IPS-18c (cell line): ENCODE measurements at regions not wholly inside any gene's neighbourhood (a gene's known extent, or its start where the extent isn't known, plus 50 kb on each side); places are given as distances from the start of the nearest gene placed in this dataset.
"Not testable (repeated sequence)": the region's sequence is repeated elsewhere in the genome, so short reads cannot be mapped to it uniquely, and the experiment has no call there.

Source experiments
- H3K4me3 ChIP-seq: 2 replicates; pipeline ENCODE4 v1.7.0; 2013; ENCODE audit warnings: low read depth, mild to moderate bottlenecking, low read length, moderate library complexity; ENCODE audit not compliant: insufficient read depth
- H3K9me3 ChIP-seq: one replicate; pipeline ENCODE4 v1.6.1; 2013; ENCODE audit warnings: mild to moderate bottlenecking, low read length, moderate library complexity; ENCODE audit not compliant: control insufficient read depth, insufficient read depth

DNA sequence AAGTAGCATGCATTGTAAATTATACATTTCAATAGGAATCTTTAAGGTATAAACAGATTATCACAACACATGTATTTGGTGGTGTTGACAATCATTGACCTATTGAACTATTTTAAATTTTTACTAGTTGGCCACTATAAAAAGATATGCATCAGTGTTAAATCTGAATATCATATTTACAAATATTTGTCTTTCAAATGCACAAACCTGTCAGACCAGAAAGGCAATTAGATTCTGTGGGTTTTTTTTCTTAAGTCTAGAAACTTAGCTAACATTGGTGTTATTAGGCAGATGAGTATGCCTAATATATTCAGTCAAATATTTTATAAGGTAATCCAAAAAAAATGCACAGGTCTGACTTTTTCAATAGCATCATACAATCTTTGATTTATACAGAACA is 241.4 kb upstream of the DGKB start:
- H3K4me3 ChIP-seq: no peak overlapping the region

DNA sequence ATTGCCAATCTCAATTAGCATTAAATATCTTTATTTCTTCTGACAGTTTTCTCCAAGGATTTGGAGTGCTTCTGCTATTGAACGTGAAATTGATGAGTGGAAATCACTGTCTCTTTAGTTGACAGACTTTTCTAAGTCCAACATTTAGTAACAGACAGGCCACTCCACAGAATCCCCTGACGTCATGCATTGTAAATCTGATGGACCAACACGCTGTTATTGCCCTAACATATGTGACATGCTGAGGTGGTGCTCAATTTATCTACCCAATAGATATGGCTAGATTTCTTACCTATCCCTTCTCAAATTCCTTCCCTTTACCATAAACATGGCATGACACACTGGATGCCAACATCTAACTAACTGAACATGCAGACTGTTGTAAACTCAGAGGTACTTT is 240.6 kb upstream of the DGKB start:
- no peaks in the 10 kb centered on the region for H3K9me3 ChIP-seq
- H3K4me3 ChIP-seq: no peak overlapping the region

More for the DNA sequence above, 241.4 kb upstream of the DGKB start:
- no peaks in the 10 kb centered on the region for H3K9me3 ChIP-seq

DNA sequence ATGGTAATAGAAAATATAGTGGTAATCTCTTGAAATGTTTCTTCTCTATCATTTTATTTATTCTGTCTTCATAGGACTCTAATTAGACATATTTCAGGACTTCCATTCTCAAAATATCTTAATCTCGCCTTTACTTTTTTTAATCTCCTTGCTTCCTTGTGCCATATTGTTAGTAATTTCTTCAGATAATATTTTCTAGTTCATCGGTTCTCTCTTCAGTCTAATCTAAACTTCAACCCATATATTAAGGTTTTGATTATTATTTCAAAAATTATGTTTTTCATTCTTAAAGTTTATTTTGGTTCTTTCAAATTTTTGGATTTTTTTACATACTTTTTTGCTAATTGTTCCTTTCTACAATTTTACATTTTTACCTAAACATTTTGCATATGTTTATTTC is 237.9 kb upstream of the DGKB start:
- Histone ChIP-seq H3K4me3 (no peak overlapping the region), H3K9me3 (no peaks in the 10 kb centered on the region)

DNA sequence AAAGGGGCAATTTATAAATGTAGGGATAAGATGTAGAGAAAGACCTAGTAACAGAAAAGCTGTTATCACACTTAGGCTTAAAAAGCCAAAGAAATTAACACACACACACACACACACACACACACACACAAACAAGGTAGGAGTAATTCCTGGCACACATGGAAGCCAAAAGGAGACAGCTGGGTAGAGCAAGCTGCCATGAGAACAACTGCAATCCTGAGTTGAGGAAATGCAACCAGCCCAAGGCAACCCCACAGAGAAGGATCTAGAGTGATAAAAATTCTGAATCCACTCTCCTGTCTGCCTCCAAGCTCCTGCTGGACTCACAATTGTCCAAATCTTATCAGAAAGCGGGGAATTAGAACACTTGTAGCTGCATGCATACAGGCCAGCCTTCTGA is 229.1 kb upstream of the DGKB start:
- Histone ChIP-seq H3K4me3 (no peak overlapping the region), H3K9me3 (no peaks in the 10 kb centered on the region)

DNA sequence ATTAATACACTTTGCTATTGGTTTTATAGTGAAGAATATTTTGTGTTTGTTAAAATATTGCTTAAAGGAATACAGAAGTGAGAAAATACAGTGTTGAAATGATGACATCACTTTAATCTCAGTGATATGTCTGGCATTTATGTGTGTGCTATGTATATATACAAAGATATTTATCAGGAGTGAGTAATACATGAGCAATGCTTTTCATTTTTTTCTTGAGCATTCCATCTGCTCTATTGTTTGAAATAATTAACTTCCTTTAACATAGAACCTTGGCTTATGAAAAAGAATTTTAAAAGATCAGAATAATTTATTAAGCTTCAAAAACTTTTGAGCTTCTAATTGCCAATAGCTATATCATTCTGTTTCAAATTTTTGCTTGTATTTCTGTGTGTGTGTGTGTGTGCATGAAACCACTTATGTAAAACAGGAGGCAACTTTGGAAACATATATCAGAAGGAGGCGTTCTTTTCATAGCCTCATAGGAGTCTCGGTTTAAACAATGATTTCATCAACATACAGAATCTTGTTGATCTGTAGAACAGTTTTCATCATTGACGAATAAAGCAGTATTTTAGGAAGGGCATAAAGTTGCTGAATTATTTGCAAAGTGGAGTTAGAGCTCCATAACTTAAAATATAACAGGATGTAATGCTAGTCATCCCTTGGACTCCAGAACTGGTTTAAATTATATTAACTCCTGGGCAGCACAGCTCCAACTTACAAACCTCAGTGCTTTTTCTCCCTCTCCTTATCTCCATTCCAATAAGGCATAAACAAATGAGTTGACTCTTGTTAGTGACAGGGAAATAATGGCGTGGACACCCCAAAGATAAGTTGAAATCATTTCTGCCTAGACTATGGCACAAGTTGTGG is 228.4 kb upstream of the DGKB start:
- no peaks in the 10 kb centered on the region for H3K9me3 ChIP-seq
- H3K4me3 ChIP-seq: no peak overlapping the region

DNA sequence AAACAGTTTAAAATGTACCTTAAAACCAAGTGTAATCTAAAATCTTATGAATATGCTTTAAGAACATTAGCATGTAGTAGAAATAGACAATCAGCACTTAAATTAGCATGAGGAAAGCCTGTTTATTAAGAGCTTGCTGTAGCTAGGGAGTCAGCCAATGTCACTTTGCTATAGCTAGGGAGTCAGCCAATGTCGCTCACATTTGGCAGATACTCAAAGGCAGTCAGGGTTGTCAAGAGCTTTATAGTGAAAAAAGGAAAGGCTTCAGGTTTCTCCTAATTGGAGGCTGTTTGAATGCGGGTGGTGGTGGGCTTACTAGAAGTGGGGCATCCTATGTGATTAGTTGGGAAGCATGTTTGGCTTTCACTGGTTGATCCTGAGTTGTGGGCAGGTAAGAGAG is 226.2 kb upstream of the DGKB start:
- no peak overlapping the region for H3K4me3 ChIP-seq
- no peaks in the 10 kb centered on the region for H3K9me3 ChIP-seq

DNA sequence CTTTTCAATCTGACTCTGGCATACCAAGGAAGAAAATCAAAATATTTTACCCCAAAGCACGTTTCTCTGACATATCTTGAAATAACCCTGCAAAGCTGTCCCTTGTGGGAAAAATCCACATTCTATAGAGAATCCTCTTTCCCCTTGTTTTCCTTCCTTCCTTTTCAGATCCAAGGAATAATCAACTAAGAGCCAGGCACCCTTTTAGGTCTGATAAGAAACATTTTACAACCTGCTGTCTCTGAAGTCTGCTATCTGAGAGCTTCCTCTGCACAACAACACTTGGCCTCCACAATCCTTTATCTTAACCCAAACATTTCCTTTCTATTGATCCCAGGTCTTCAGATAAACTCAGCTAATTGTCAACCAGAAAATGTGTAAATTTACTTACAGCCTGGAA is 224.1 kb upstream of the DGKB start:
- not testable (repeated sequence) for H3K4me3 ChIP-seq

DNA sequence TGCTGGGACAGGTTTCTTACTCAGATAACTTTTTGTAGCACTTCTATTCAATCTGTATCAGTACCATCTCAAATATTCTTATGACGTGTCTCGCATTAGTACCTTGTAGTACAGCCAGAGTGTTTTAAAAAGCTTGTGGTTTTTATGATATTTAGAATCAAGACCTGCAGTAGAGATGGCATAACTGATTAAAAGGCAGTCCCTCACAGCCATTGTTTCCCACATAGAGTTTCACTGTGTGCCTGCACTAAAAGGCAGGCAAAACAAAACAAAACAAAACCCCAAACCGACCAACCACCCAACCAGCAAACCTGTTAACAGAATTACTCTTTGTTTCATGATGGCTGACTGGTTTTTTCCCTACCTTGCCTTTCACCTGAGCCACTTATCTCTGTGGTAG is 221.3 kb upstream of the DGKB start:
- Histone ChIP-seq H3K9me3 (no peaks in the 10 kb centered on the region), H3K4me3 (no peak overlapping the region)

More for the DNA sequence above, 224.1 kb upstream of the DGKB start:
- H3K9me3 ChIP-seq: not testable (repeated sequence)

DNA sequence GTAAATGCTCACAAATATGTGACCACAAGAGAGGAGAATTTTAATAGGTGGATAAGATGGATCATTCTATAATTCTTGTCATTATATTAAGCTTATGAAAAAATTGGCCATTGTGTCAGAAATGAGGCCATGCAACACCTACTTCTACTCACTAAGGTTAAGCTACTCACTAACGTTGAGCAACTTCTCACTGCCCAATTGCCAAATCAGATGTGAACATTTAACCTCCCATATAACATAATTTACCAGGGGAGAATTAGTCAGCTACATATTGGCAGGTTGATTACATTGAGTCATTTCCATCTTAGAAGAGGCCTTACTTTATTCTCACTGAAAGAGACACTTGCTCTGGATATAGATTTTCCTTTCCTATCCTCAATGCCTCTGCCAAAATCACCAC is 211.2 kb upstream of the DGKB start:
- Histone ChIP-seq H3K4me3 (no peak overlapping the region), H3K9me3 (no peaks in the 10 kb centered on the region)

DNA sequence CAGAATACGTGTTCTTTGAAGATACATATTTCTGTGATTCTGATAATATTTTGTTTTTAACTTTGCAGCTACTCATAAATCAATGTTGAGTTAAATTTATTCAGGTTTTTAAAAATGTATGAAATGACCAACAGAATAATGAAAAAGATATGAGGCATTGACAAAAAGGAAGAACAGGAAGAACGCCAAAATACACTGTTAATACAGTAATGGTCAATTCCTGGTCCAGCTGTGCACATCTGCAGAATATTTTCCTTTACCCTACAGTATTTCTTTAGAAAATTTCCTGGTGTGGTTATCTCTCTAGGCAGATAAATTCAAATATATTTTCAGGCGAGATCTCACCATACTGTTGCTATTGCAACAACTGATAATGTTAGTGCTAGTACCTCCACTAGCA is 203.2 kb upstream of the DGKB start:
- H3K4me3 ChIP-seq: no peak overlapping the region

DNA sequence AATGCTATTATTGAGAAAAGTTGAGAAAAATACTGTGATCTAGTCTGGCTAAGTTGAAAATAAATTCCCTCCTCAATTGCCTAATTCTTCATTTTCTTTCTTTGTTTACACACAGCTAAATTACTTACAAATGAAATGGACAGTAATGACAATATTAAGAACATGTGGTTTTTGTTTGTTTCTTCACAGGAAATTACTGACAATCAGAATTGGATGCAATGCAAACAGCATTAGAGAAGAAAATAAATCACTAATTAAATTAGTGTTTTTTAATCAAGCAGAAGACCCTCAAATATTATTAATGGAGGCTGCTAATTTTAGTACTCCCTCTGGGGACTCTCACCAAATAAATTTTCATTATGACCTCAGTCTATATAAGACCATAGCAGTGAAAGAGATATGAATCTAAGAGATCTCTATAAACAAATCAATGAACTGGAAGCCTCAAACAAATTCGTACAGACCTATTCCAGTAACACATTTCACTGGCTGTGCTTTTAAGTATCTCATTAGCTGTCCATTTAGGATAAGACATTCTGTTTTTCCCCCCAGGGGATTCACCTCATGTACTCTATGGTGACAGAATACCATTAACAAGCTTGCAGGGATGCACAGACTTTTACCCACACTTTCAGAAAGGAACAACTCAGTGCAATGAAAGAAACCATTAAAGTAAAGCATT is 202.0 kb upstream of the DGKB start:
- Histone ChIP-seq H3K9me3 (no peaks in the 10 kb centered on the region), H3K4me3 (no peak overlapping the region)

More for the DNA sequence above, 203.2 kb upstream of the DGKB start:
- no peaks in the 10 kb centered on the region for H3K9me3 ChIP-seq

DNA sequence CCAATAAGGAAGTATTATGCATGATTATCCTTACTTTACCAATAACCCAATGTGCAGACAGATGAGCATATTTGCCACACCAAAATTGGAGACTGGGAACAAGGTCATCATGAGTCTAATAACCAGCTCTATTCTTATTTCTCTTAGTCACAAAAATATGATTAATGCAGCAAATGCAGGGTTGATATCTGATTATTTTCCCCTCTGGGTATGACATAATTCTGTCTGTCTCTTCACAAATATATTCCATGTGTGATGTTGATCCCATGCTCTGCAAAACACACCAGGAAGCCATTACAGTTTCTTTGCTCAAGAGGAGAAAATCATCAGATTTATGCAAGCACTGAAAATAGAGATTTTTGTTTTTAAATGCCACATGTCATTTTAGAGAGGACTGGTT is 196.5 kb upstream of the DGKB start:
- Histone ChIP-seq H3K4me3 (no peak overlapping the region), H3K9me3 (no peaks in the 10 kb centered on the region)

DNA sequence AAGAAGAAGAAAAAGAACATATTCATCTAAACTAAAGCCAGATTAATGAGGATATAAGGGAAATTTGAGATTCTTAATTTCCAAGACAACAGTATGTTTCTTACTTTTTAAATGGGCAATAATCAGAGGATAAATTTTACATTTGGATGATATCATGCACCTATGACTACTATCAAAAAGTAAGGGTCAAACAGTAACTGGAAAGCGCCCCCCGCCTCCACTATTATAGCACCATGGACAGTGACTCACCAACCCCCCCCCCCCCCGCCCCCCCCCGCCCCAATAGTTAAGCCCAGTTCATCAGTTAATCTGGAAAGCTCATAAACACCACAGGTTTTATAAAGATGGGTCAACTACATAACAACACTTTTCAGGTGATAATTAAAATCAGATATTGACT is 194.3 kb upstream of the DGKB start:
- Histone ChIP-seq H3K9me3 (no peaks in the 10 kb centered on the region), H3K4me3 (no peak overlapping the region)

DNA sequence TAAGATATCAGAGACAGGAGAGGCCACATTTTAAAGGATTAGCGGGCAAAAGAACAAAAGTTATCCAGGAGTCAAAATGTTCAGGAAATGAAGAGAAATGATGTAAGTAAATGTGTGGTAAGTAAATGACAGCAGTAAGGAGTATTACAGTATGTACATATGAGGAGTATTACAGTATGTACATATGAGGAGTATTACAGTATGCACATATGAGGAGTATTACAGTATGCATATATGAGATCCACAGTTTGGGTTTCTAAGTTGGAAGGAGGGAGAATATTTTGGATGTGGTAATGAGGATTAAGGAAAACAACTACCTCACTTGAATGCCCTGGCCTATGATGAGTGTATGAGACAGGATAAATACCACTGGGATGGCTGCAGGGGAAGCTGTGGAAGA is 192.4 kb upstream of the DGKB start:
- Histone ChIP-seq H3K9me3 (no peaks in the 10 kb centered on the region), H3K4me3 (no peak overlapping the region)

DNA sequence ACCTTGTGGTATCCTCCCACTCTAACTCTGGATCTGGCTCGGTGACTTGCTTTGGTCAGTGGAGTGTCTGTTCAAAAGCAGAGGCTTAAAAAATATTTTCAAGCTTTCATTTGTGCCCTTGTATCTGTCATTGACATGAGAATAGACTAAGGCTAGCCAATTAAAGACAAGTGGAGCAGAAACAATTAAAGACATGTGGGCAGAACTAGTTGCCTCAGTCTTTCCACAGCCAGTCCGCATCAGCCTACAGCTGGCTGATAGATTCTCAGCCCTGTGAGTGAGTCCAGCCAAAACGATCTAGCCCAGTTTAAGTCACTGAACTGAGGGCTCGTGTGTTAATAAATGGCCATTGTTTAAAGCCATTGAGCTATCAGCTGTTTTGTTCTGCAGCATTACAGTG is 185.2 kb upstream of the DGKB start:
- H3K9me3 ChIP-seq: no peaks in the 10 kb centered on the region
- no peak overlapping the region for H3K4me3 ChIP-seq

DNA sequence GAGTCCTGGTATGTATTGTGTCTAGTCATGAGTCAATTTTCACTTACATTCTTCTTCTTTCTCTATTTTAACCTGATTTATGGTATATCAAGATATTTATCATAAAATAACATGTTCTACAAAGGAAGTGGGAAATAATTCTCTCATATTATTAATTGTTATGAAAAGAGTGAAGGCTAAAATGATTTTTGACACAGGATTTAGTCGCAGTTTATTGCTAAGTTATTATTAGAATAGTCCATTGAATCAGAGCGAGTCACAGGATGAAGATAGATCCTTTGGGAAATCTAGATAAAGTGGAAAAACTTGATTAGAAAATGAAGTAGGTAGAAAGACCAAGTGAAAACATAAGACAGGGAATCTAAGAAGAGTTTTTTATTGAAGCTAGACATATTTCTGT is 184.3 kb upstream of the DGKB start:
- H3K4me3 ChIP-seq: no peak overlapping the region
- H3K9me3 ChIP-seq: no peaks in the 10 kb centered on the region

DNA sequence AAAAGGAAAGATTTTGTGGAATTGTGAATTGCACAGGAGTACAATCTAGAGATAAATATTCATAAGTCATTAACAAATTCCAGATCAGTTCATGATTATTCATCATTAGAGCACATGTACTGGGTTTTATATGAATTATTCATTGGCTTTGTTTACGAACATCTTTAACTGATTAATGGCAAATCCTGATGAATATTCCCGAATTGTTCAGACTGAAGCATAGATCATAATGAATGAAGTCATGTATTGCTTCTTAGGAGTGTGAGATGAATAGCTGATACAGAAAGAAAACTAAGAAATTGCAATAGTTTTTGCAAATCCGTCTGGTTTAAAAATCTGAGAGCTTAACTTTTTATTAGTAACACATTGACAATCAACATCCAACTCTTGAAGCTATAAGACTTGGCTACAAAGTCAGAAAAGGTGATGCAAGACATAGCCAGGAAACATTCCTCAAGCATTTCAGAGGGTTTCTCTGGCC is 183.6 kb upstream of the DGKB start:
- no peaks in the 10 kb centered on the region for H3K9me3 ChIP-seq
- H3K4me3 ChIP-seq: no peak overlapping the region

DNA sequence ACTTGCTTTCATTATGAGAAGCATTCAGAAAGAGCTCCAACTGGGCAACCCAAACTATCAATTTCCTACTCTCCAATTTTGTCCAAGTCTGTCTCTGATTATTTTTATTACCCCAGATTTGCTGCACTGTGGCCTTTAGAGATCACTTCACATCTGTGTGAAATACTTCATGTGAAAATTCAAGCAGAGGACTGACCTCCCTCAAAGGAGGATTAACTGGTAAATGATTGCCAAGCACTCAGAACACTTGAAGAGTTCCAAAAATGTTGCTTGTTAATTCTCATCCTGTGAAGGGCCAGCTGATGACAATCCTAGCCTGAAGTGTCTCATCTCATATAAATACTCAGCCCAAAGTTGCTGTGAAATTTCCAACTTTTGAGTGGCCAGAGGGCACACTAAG is 182.8 kb upstream of the DGKB start:
- Histone ChIP-seq H3K9me3 (no peaks in the 10 kb centered on the region), H3K4me3 (no peak overlapping the region)
